Caco-2 (cell line): ENCODE measurements at regions not wholly inside any gene's neighbourhood (a gene's known extent, or its start where the extent isn't known, plus 50 kb on each side); places are given as distances from the start of the nearest gene placed in this dataset.

ENCODE experiments used
- BruUV-seq: library from RNA; stranded (reverse); fragments of 400-500 nt; replicated peaks from 2 replicates; lab custom pipeline; 2021; lab: Mats Ljungman, UMichigan
- CTCF ChIA-PET: fragments of 300-600 bp; sonication (Branson Sonifier 250); formaldehyde crosslinking; loops from one replicate; lab custom pipeline; 2022; ENCODE audit warnings: antibody characterized with exemption; lab: Charles Lee
- POLR2A ChIA-PET: fragments of 300-600 bp; sonication (Branson Sonifier 250); formaldehyde crosslinking; loops from one replicate; lab custom pipeline; 2022; ENCODE audit warnings: antibody characterized with exemption; lab: Charles Lee
- DNase-seq, 2 experiments: peaks; one replicate each; pipeline versions ENCODE4 v3.0.0 to v3.0.0-alpha.2; 2020 to 2022
- H3K27me3 ChIP-seq: replicated peaks from 2 replicates; pipeline ENCODE4 v1.6.0; 2011; ENCODE audit warnings: low read length; ENCODE audit not compliant: control insufficient read depth, insufficient read depth
- H3K36me3 ChIP-seq: 2 replicates; pipeline ENCODE4 v1.5.1; 2011; ENCODE audit warnings: low read length; ENCODE audit not compliant: control insufficient read depth, insufficient read depth
- H3K4me1 ChIP-seq: fragments of 250-450 bp; sonication (Bioruptor Pico); 2 replicates; pipeline ENCODE4 v1.5.1; 2020; ENCODE audit warnings: mild to moderate bottlenecking
- H3K4me3 ChIP-seq: 2 replicates; pipeline ENCODE4 v1.5.1; 2011; ENCODE audit warnings: low read depth, mild to moderate bottlenecking, control low read depth, low read length
- H3K9me3 ChIP-seq: fragments of 250-450 bp; sonication (Bioruptor Pico); 2 replicates; pipeline ENCODE4 v1.5.1; 2020; ENCODE audit warnings: mild to moderate bottlenecking, moderate library complexity
- H3K27ac Mint-ChIP-seq: one replicate; pipeline ENCODE4 v1.8.0; 2022; ENCODE audit warnings: mixed read lengths; ENCODE audit not compliant: unreplicated experiment
- H3K27me3 Mint-ChIP-seq: one replicate; pipeline ENCODE4 v1.8.0; 2022; ENCODE audit warnings: mixed read lengths; ENCODE audit not compliant: insufficient read depth, unreplicated experiment
- H3K36me3 Mint-ChIP-seq: one replicate; pipeline ENCODE4 v1.8.0; 2022; ENCODE audit warnings: mild to moderate bottlenecking, mixed read lengths; ENCODE audit not compliant: insufficient read depth, unreplicated experiment
- H3K4me1 Mint-ChIP-seq: one replicate; pipeline ENCODE4 v1.8.0; 2022; ENCODE audit warnings: low read depth, mixed read lengths; ENCODE audit not compliant: unreplicated experiment
- H3K4me3 Mint-ChIP-seq: one replicate; pipeline ENCODE4 v1.8.0; 2022; ENCODE audit warnings: mild to moderate bottlenecking, moderate library complexity, mixed read lengths; ENCODE audit not compliant: unreplicated experiment
- H3K9me3 Mint-ChIP-seq: one replicate; pipeline ENCODE4 v1.8.0; 2022; ENCODE audit warnings: mixed read lengths; ENCODE audit not compliant: unreplicated experiment
- CTCF ChIP-seq, 2 experiments: fragments of 200-600 bp in 1 of 2; IDR thresholded peaks; 1 replicate in 1 of 2; 2 replicates in 1 of 2; pipeline versions ENCODE4 v1.5.1 to v1.8.0; 2011 to 2022; ENCODE audit warnings: antibody characterized with exemption in 1 of 2, control low read depth in 1 of 2, inconsistent platforms in 1 of 2, low read depth in 1 of 2, low read length in 1 of 2, mild to moderate bottlenecking in 1 of 2, moderate library complexity in 1 of 2; ENCODE audit not compliant: insufficient read depth in 1 of 2, severe bottlenecking in 1 of 2, unreplicated experiment in 1 of 2
- intact Hi-C: fragments of 100-400 bp; cut with micrococcal nuclease; formaldehyde crosslinking; loops from one replicate; pipeline ENCODE4 v1.10.0; 2022; ENCODE audit not compliant: unreplicated experiment

- CTCF ChIA-PET = no interaction called here
These were observed 283.1 kb upstream of the SOX5 start for GRCh38 chr12:24232531-24232930.

GRCh38 chr12:24231298-24231697 lies 281.8 kb upstream of the SOX5 start:
- no TSS peak for BruUV-seq
- no peak overlapping the region for H3K27ac Mint-ChIP-seq
- ChIA-PET POLR2A (no interaction called here), CTCF (no interaction called here)
- H3K9me3 ChIP-seq = peaks cover 5% of the 10 kb centered on the region; the same call in 1 of the 2 replicates
- DNase-seq = no peak
- no peaks in the 10 kb centered on the region for H3K9me3 Mint-ChIP-seq
- H3K27me3 Mint-ChIP-seq = no peaks in the 10 kb centered on the region
- H3K4me3 Mint-ChIP-seq = no peak overlapping the region
- H3K27me3 ChIP-seq = no peaks in the 10 kb centered on the region
- no peaks in the 10 kb centered on the region for H3K36me3 Mint-ChIP-seq
- no peaks in the 10 kb centered on the region for H3K4me1 Mint-ChIP-seq
- intact Hi-C loops = loop anchor here (2.0 kb wide), 1 partner anchor 26 kb away; no protein-coding TSS in a partner anchor
- H3K36me3 ChIP-seq = no peaks in the 10 kb centered on the region
- TF ChIP-seq CTCF (IDR thresholded peaks at IDR 0.05; ENCODE audit: insufficient read depth in 1 of 2, low read depth in 1 of 2, low read length in 1 of 2, severe bottlenecking in 1 of 2, unreplicated experiment in 1 of 2) = no peak
- H3K4me3 ChIP-seq = no peak overlapping the region
- H3K4me1 ChIP-seq = peaks cover 7% of the 10 kb centered on the region; the same call in 1 of the 2 replicates

More at GRCh38 chr12:24232531-24232930, 283.1 kb upstream of the SOX5 start:
- Mint-ChIP-seq H3K27ac (no peak overlapping the region), H3K27me3 (no peaks in the 10 kb centered on the region), H3K4me1 (no peaks in the 10 kb centered on the region), H3K36me3 (no peaks in the 10 kb centered on the region), H3K9me3 (no peaks in the 10 kb centered on the region), H3K4me3 (no peak overlapping the region)
- no peaks in the 10 kb centered on the region for H3K36me3 ChIP-seq
- no TSS peak for BruUV-seq
- H3K9me3 ChIP-seq = peaks cover 5% of the 10 kb centered on the region; the same call in 1 of the 2 replicates
- H3K4me3 ChIP-seq = no peak overlapping the region
- no peak for DNase-seq
- TF ChIP-seq CTCF (IDR thresholded peaks at IDR 0.05; ENCODE audit: insufficient read depth in 1 of 2, low read depth in 1 of 2, low read length in 1 of 2, severe bottlenecking in 1 of 2, unreplicated experiment in 1 of 2) = no peak
- peaks cover 7% of the 10 kb centered on the region; the same call in 1 of the 2 replicates for H3K4me1 ChIP-seq
- POLR2A ChIA-PET = no interaction called here
- intact Hi-C loops = no loop called here
- H3K27me3 ChIP-seq = no peaks in the 10 kb centered on the region

GRCh38 chr12:24230061-24230701 lies 280.7 kb upstream of the SOX5 start:
- H3K4me3 Mint-ChIP-seq = no peak overlapping the region
- H3K9me3 Mint-ChIP-seq = no peaks in the 10 kb centered on the region
- intact Hi-C loops = loop anchor here (2.0 kb wide), 1 partner anchor 27 kb away; no protein-coding TSS in a partner anchor
- H3K36me3 Mint-ChIP-seq = no peaks in the 10 kb centered on the region
- no TSS peak for BruUV-seq
- H3K27ac Mint-ChIP-seq = no peak overlapping the region
- no peaks in the 10 kb centered on the region for H3K27me3 ChIP-seq
- DNase-seq = no peak
- peaks cover 7% of the 10 kb centered on the region; the same call in 1 of the 2 replicates for H3K4me1 ChIP-seq
- POLR2A ChIA-PET = no interaction called here
- no peaks in the 10 kb centered on the region for H3K36me3 ChIP-seq
- H3K4me1 Mint-ChIP-seq = no peaks in the 10 kb centered on the region
- no peak for TF ChIP-seq CTCF (IDR thresholded peaks at IDR 0.05; ENCODE audit: insufficient read depth in 1 of 2, low read depth in 1 of 2, low read length in 1 of 2, severe bottlenecking in 1 of 2, unreplicated experiment in 1 of 2)
- no peak overlapping the region for H3K4me3 ChIP-seq
- no peaks in the 10 kb centered on the region for H3K27me3 Mint-ChIP-seq
- H3K9me3 ChIP-seq = peaks cover under 1% of the 10 kb centered on the region; the same call in 1 of the 2 replicates
- CTCF ChIA-PET = no interaction called here
